CD4-positive, alpha-beta T cell treated with Interleukin-21 for 1 hour (primary cell): ENCODE measurements at regions not wholly inside any gene's neighbourhood (a gene's known extent, or its start where the extent isn't known, plus 50 kb on each side); places are given as distances from the start of the nearest gene placed in this dataset.

Experiments used
- DNase-seq: peaks from one replicate; pipeline ENCODE4 v3.0.0-alpha.2; 2020

DNA sequence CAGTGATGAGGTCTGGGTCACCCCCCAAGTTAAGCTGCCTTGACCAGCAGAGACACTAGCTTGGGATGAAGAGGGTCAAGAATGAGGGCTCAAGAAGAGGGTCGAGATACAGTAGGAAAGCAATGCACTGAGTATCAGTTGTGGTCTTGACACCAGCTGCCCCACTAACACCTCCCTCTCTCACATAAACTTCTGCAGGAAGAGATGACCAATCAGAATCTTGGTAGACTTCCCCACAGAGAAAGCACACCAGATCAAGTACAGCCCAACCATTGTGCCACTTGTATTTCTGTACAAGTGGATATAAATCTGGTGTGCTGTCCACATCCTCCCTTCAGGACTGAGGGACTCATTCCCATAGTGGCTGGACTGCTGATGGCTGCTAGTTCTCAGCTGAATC, 101.2 kb upstream of the ELL2 start:
- no peak for DNase-seq

DNA sequence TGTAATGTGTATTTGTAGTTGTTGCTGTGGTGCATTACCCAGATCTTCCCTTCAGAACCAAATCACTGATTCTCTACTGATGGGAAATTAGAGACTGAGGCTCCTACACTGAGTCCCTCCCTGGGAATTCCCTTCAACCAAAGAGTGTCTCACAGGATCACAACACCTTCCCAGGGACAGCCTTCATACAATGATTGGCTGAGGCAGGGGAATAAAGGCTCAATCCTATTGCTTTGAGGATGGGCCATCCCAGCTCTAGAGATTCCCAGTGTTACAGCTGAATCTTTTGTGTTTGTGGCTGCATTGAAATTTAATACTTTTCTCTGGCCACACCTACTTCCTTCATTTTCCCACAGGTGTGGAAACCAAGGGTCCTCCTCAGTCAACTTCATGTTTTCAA, 96.4 kb upstream of the ELL2 start:
- DNase-seq, result no peak

DNA sequence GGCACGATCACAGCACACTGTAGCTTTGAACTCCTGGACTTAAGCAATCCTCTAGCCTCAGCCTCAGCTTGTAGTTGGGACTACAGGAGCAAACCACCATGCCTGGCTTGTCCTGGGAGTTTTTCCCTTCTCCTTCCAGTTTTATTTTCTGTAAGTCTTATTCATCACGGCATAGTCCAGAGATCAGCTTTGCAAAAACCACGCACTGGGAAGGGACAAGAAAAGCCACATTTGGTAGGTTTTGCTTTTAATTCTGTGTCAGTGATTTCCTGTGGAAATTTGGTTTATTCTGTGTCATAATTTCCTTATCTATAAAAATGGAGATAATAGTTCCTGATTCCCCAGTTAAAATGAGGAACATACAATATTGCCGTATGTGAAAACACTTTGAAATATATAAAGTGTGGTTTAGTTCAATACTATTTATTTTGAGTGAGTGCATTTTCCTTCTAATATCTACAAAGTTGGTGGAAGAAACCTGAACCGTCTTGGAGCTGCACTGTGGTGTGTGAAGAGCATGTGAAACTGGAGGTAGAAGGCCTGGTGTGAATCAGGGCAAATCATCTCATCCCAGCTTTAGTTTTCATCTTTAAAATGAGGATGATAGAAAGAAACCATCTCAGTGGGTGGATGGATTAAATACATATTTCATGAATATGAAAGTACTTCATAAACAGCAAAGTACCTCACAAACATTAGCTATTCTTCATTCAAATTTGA, 92.8 kb upstream of the ELL2 start:
- DNase-seq, result no peak

DNA sequence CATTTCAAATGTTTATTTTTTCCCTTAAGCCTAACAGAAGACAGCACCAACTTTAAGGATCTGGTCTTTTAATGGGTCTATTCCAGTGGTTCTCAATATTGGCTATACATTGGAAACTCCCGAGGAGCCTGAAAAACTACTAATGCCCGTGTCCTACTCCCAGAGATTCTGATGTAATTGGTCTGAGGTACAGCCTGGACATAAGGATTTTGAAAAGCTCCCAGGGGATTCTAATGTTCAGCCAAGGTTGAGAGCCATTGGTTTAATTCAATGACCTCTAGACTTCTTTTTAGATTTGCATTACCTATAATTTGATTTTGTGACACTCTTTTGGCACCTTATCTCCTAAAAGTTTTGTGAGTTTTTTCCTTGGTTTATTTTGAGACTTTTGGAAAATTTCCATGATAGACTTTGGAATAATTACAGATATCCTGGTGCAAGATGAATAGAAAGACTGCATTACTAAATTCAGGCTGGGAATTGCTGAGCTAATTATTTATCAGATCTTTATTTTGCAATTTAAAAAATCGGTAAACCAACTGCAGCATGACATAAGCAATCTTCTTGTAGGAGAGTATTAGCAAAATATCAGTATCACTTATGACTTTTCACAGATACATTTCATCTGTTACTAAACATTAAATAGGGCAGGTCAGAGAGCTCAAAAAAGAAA, 91.5 kb upstream of the ELL2 start:
- no peak for DNase-seq

DNA sequence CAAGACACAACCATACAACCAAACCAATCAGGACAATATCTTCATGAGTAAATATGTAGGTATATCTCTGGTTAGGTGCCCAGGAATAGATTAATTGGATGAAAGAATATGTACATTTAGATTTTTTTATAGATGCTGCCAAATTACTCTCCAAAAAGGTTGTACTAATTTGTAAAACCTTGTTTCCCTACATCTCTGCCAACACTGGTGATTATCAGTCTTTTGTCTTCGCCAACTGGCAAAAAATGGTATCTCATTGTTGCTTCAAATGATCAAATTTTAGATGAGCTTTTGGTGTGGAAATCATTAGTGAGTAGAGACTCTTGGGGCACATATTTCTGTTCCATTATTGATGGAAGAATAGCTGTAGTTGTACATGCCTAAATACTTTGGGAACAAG, 90.7 kb upstream of the ELL2 start:
- no peak for DNase-seq

DNA sequence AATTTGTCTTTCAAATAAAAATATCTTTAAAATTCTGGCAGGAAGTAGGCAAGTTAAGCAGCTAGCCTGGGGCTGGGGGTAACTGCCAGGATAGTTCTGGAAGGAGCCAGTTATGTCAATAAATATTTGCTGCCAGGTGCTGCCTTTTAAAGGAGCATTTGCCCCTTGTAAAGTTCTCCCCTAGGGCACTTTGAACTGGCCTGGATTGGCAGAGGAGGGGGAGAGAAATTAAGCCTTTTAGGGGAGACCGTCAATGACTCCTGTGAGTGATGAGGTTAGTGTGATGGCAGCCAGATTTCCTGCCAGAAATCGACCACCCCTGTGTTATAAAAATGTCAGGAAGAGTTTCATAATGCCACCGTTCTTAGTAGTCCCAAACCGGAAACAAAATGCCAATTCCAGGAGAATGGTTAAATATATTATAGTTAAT, 89.8 kb upstream of the ELL2 start:
- no peak for DNase-seq

DNA sequence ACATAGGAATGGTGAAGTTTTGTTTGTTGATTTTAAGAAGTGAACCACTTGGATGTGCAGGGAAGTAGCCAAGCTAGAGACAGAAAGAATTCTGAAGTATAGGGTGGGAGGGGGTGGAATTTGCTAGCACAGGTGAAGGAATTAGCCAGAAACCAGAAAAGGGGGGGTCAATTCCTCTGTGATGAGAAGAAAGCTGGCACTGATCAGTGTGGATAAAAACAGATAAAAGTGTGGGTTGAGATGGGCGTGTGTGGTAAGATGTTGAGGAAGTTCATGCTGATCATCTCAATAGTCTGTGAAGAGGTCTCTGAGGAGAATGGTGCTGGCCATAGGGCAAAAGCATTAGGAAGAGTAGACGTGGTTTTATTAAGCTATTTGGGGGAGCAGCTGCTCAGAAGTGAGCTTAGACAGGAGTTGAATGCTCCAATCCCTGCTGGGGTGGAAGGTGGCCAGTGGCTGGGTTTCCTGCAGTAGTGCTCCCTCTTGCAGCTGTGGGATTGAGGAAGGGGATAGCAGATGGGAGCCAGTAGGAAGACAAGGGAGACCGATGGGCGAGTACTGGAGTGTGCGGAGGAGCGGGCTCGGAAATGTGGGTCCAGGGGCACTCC, 88.7 kb upstream of the ELL2 start:
- no peak for DNase-seq

DNA sequence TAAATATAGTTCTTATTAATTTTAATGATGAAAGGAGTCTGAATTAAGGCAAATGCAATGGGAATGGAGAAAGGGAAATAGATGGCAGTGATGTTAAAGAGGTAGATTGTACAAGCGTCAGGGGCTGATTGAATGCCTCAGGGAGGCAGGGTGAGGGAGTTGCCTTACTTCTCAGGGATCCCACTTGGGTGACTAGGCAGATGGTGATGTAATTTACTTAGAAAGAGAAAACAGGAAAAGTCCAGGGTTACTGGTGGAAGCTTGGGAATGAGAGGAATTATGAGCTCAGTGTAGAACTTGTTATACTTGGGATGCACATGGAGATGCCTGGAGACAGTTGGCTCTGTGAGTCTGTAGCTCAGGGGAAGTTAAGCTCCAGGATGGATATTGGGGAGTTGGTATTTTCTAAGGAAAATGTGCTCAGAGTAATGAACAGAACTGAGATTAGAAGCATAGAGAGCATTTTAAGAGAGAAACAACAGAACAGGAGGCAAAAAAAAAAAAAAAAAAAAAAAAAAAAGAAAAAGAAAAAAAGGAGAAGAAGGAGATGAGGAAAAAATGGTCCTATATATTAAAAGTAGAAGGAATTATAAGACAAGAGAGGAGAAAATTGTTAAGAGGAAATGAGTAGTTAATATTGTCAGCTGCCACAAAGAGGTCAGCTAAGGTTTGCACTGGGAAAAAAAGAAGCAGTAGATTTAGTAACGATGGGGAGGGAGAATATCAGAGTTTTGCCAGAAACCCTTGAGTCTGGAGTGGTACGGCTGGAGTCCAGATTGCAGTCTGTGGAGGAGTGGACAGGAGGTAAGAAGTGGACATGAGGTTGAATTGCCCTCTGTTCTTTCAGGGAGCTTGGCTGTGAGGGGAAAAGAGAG, 88.0 kb upstream of the ELL2 start:
- DNase-seq, result no peak

DNA sequence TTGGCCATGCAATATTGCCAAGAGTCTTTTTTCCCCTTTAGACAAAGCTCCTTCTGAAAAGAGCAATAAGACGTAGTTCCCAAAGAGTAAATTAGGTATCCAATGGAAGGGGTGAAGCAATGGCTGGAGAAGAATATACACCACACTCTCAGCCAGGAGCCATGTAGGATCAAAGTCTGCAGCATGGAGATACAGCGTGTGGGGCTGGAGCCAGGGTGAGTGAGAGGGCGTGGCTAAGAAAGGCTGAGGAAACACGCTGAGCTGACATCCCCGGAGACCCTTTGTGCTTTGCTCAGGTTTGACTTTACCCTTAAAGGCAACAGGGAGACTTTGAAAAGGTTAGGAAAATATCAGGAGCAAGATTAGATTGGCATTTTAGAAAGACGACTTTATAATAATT, 87.1 kb upstream of the ELL2 start:
- no peak for DNase-seq

DNA sequence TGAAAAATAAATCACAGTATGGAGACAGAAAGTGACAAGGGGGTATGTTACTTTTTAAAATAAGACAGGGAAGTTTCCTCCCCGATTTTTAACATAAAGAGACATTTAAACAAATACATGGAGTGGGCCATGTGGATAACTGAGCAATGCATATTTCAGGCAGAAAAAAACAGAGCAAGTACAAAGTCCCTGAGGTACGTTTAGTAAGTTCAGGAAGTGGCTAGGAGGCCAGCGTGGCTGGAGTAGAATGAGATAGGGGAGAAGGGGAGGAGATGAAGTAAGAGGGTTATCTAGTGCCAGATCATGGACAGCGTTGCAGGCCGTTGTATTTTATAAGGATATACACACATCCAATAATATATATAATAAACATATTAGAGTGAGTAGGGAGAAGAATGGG, 84.2 kb upstream of the ELL2 start:
- no peak for DNase-seq

DNA sequence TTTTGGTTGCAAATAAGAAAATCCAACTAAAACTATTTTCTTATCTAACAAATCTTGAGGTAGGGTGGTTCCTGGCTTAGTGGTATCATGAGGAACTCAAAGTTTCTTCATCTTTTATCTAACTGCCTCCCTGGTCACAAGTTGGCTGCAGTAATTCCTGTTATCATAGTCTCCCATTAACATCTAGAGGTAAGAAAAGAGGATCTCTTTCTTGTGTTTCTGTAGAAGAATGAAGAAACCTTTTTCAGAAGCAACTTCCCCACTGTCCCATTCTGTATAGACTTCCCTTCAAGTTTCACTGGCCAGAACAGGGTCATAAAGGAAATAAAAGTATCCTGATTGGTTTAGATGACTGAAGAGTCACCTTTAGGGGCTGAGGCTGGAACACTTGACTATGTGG, 81.8 kb upstream of the ELL2 start:
- no peak for DNase-seq

DNA sequence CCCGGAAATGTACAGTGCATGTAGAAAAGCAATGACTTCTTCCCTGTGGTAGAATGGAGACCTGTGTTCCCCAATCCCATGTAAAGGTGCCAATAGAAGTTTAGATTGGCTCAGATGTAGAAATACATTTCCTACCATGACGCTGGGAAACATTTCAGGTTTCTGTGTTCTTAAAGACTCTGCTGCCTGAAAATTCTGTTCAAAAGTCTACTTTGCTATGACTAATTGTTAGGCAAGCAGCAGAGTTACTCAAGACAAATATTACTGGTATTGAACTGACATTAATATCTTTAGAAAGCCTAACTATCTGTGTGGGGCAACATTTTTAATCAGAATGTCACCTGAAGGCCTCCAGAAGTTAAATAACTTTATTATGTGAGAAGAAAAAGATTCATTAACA, 75.5 kb upstream of the ELL2 start:
- no peak for DNase-seq

DNA sequence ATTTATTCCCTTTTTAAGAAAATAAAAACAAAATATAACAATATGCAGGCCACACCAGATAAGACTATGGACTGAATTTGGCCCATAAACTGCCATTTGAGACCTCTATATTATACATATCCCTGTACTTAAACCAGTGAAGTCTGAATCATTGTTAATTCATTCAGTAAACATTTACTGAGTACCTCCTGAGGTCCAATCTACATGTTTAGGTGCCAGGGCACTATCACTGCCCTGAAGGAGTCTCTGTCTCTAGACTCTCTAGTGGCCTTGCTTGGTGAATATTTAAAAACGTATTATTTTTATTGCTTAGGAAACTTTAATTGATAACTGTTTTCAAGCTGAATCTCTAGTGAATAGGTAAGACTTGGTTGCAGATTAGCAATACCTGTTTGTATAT, 74.7 kb upstream of the ELL2 start:
- DNase-seq, result no peak

DNA sequence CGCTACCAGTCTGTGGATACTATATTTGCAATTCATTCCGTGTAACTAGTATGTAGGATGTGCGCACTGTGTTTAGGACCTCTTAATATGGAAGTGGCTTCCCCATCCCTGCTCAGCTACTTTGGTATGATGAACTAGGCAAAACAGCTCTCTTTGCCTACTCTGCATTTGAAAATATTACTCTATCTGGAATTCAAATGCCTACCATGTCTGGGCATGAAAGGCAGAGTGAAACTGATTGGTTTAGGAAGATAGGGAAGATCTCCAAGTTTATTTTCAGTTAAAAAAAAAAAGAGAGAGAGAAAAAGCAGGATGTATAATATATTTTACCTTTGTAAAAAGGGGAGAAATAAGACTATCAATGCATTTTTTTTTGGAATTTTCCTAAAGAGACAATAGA, 74.1 kb upstream of the ELL2 start:
- DNase-seq, result no peak

DNA sequence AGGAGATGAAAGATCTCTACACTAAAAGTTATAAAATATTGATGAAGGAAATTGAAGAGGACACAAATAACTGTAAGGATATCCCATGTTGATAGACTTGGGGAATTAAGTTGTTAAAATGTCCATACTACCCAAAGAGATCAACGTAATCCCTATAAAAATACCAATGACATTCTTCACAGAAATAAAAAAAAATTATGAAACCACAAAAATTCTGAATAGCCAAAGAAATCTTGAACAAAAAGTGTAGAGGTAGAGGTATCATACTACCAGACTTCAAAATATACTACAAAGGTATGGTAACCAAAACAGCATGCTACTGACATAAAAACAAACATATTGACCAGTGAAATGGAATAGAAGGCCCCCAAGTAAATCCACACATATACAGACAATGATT, 71.5 kb upstream of the ELL2 start:
- DNase-seq, result no peak

DNA sequence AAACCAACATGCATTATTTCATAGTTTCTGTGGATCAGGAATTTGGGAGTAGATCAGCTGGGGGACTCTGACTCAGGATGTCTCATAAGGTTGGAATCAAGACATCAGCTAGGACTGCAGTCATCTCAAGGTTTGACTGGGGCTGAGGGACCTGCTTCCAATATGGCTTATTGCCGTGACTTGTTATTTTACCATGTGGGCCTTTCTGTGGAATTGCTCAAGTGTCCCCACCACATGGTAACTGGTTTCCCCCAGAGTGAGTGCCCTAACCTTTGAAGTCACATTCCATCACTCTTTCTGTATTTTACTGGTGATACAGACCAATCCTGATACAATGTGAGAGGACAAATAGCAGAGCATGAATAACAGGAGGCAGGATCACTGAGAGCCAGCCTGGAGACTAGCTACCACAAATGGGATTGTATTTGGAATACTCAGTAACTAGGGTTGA, 70.2 kb upstream of the ELL2 start:
- DNase-seq, result no peak

DNA sequence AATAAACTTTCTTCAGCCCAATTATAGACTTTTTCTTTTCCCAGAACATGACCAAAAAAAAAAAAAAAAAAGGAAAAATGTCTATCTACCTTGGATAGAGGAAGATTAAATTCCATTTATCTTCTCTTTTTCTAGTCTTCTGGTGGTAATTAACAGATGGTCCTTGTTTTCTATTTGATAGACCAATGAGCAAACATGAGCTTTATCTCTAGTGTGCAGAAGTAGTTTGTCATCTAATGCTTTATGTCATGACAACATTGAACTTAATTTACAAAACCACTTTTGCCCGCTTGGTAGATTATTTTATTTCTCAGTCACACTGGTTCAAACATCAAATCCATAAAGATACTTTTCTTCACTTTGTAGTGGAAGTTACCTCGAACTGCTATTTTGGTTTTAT, 69.5 kb upstream of the ELL2 start:
- DNase-seq, result no peak

DNA sequence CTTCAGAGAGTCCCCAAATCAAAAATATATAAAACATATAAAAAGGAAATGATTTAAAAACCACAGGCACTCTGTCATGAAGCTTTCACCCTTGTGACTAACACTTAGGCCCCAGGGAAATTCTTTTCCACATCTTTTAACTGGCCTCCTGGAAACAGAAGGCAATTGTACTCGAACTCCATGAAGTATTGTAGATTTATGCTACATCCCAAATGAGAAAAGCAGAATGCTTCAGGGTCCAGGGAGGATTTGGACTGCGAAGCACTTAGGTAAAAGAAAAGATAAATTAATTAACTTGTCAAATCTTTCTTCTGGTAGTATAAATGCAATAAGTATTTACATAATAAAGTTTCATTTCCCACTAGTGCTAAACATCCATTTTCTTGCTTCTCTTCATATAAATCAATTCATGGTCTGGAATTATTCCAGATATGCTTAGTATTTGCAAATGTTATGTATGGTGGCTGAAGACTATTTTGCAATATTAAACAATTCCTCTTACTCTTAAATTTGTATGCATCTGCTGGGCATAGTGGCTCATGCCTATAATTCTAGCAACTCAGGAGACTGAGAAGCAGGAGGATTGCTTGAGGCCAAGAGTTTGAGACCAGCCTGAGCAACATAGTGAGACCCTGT, 64.9 kb upstream of the ELL2 start:
- no peak for DNase-seq

DNA sequence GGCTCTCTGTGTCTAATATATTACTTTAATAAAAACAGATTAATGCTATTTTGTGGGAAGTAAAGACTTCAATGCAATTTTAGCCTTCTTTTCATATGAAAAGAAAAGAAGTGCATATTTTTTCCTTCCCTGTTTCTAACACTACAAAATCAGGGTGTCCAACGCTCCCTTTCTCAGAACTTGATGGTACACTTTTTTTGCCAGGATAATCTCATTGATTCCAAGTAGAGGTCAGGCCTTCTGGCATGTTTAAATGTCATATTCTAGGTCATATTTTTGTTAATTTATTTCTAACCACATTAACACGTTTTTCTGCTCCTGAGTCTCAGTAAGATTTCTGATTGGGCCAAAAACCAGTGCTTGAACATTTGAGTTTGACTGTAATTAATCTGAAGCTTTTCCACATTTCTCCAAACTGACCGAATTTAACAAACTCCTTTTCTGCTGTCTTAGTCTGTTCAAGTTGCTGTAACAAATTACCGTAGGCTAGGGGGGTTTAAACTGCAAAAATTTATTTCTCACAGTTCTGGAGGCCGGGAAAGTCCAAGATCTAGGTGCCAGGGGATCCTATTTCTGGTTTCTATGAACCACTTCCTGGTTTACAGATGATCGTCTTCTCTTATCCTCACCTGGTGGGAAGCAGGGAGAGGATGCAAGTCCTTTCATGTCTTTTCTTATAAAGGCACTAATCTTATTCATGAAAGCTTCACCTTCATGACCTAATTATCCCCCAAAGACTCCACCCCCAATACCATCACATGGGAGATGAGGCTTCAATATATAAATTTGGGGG, 63.2 kb upstream of the ELL2 start:
- DNase-seq, result no peak

DNA sequence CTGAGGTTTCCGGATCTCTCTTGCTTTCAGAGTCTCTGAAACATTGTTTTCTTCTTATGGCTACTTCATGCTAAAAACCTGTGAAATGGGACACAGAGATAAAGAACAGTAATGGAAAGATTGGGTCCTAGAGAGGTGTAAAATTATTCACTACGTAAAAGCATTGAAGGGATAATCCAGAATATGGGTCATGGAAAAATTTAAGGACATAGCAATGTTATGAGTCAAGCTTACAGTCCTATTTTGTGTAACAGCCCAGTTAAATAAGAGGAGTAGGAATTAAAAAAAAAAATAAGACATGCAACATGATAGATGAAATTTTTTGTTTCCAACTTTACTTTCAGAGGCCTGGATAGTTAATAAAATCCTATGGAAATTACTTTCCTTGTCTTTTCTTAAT, 61.9 kb upstream of the ELL2 start:
- no peak for DNase-seq

DNA sequence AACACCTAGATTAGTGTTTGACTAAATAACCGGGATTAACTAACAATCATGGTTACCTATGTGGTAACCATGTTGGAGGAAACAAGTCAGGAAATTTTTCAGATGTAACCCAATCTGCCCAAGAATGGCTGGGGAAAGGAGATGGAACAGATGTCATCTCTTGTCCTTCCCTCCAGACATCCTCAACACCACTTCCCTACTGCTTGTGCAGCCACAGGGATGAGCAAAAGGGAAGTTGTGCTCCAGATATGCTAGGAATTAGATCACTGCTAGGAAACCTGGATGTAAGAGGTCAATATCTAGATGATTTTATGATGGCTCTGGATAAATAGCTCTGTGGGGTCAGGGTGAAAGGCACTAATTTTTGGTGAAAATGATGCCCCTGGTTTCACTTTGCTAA, 61.3 kb upstream of the ELL2 start:
- no peak for DNase-seq

DNA sequence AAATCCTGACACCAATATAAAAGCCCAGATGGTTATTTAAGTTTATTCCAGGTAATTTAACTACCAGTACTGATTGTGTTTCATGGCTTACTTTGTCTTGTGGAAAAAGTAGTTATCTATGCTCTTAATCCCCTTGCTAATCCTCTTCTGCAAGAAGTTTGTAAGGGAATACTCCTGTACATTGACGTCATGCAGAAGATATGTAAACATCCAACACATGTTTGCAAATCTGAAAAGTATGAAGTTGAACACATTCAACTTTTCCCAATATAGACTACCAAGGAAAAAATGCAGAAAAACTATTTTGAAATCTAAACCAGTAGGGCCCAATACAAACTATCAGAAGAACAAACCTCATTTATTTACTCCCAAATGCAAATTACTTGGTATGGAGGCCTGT, 56.3 kb upstream of the ELL2 start:
- no peak for DNase-seq
